MM.1S (cell line): ENCODE measurements at regions not wholly inside any gene's neighbourhood (a gene's known extent, or its start where the extent isn't known, plus 50 kb on each side); places are given as distances from the start of the nearest gene placed in this dataset.

ENCODE experiments used
- DNase-seq: peaks from one replicate; pipeline ENCODE4 v3.0.0-alpha.2; 2015
- H2AFZ ChIP-seq: fragments of 300-600 bp; sonication (generic); 2 replicates; pipeline ENCODE4 v1.6.0; 2016; ENCODE audit warnings: antibody characterized with exemption, low read length
- H3F3A ChIP-seq: fragments of 300-600 bp; sonication (generic); 2 replicates; pipeline ENCODE4 v1.6.1; 2016; ENCODE audit warnings: mild to moderate bottlenecking, antibody characterized with exemption, low read length, moderate library complexity, mixed read lengths; ENCODE audit not compliant: insufficient read depth
- H3K27ac ChIP-seq: fragments of 300-600 bp; sonication (generic); 2 replicates; pipeline ENCODE4 v1.5.1; 2016; ENCODE audit warnings: mild to moderate bottlenecking, low read length
- H3K27me3 ChIP-seq: fragments of 300-600 bp; sonication (generic); replicated peaks from 2 replicates; pipeline ENCODE4 v1.6.0; 2016; ENCODE audit warnings: low read length; ENCODE audit not compliant: insufficient read depth
- H3K36me3 ChIP-seq: fragments of 300-600 bp; sonication (generic); replicated peaks from 2 replicates; pipeline ENCODE4 v1.6.1; 2016; ENCODE audit warnings: mild to moderate bottlenecking, low read length, mixed read lengths; ENCODE audit not compliant: insufficient read depth
- H3K4me1 ChIP-seq: fragments of 300-600 bp; sonication (generic); 2 replicates; pipeline ENCODE4 v1.6.1; 2016; ENCODE audit warnings: low read length, mixed read lengths
- H3K4me2 ChIP-seq: fragments of 300-600 bp; sonication (generic); 2 replicates; pipeline ENCODE4 v1.6.0; 2016; ENCODE audit warnings: low read depth, low read length
- H3K4me3 ChIP-seq: fragments of 300-600 bp; sonication (generic); 2 replicates; pipeline ENCODE4 v1.5.1; 2016; ENCODE audit warnings: low read length, mixed read lengths
- H3K79me2 ChIP-seq: fragments of 300-600 bp; sonication (generic); 2 replicates; pipeline ENCODE4 v1.6.1; 2016; ENCODE audit warnings: mixed run types, low read length, mixed read lengths
- H3K9ac ChIP-seq: fragments of 300-600 bp; sonication (generic); 2 replicates; pipeline ENCODE4 v1.6.1; 2016; ENCODE audit warnings: low read length, mixed read lengths
- H3K9me2 ChIP-seq: fragments of 300-600 bp; sonication (generic); replicated peaks from 2 replicates; pipeline ENCODE4 v1.6.1; 2016; ENCODE audit warnings: mild to moderate bottlenecking, low read length, mixed read lengths; ENCODE audit not compliant: insufficient read depth
- H3K9me3 ChIP-seq: fragments of 300-600 bp; sonication (generic); replicated peaks from 2 replicates; pipeline ENCODE4 v1.6.1; 2016; ENCODE audit warnings: mild to moderate bottlenecking, low read length, mixed read lengths; ENCODE audit not compliant: insufficient read depth
- H4K20me1 ChIP-seq: fragments of 300-600 bp; sonication (generic); 2 replicates; pipeline ENCODE4 v1.6.1; 2016; ENCODE audit warnings: mild to moderate bottlenecking, low read length, moderate library complexity, mixed read lengths; ENCODE audit not compliant: insufficient read depth
- EZH2 ChIP-seq: fragments of 300-600 bp; sonication (generic); optimal IDR thresholded peaks from 2 replicates; pipeline ENCODE3; 2017; ENCODE audit warnings: low read depth, mild to moderate bottlenecking, antibody characterized with exemption, low read length, mixed read lengths
- EZH2phosphoT487 ChIP-seq: fragments of 300-600 bp; sonication (generic); IDR thresholded peaks from 2 replicates; pipeline ENCODE4 v1.6.1; 2018; ENCODE audit warnings: antibody characterized with exemption, low read length
- TF ChIP-seq, protein P1 (sequence below): fragments of 300-600 bp; sonication (generic); IDR thresholded peaks from 2 replicates; pipeline ENCODE4 v1.5.1; 2016; ENCODE audit warnings: antibody characterized with exemption, low read length, mixed read lengths

GRCh38 chr12:77366616-77367015, 301.2 kb upstream of the E2F7 start:
- Histone ChIP-seq H3K79me2 (no peaks in the 10 kb centered on the region), H3K4me3 (no peak overlapping the region), H3K4me1 (no peaks in the 10 kb centered on the region), H3K4me2 (no peak overlapping the region), H3K9ac (no peak overlapping the region), H3F3A (no peaks in the 10 kb centered on the region), H4K20me1 (no peaks in the 10 kb centered on the region), H3K27ac (no peak overlapping the region), H3K36me3 (no peaks in the 10 kb centered on the region), H3K9me3 (no peaks in the 10 kb centered on the region), H3K27me3 (no peaks in the 10 kb centered on the region), H2AFZ (no peak overlapping the region), H3K9me2 (no peaks in the 10 kb centered on the region)
- no peak for DNase-seq
- TF ChIP-seq EZH2phosphoT487 (no peak), EZH2 (no peak)
- TF ChIP-seq, protein P1, sequence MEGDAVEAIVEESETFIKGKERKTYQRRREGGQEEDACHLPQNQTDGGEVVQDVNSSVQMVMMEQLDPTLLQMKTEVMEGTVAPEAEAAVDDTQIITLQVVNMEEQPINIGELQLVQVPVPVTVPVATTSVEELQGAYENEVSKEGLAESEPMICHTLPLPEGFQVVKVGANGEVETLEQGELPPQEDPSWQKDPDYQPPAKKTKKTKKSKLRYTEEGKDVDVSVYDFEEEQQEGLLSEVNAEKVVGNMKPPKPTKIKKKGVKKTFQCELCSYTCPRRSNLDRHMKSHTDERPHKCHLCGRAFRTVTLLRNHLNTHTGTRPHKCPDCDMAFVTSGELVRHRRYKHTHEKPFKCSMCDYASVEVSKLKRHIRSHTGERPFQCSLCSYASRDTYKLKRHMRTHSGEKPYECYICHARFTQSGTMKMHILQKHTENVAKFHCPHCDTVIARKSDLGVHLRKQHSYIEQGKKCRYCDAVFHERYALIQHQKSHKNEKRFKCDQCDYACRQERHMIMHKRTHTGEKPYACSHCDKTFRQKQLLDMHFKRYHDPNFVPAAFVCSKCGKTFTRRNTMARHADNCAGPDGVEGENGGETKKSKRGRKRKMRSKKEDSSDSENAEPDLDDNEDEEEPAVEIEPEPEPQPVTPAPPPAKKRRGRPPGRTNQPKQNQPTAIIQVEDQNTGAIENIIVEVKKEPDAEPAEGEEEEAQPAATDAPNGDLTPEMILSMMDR: no peak

GRCh38 chr12:77364400-77364799, 299.0 kb upstream of the E2F7 start:
- DNase-seq: no peak
- H3K9me2 ChIP-seq: no peaks in the 10 kb centered on the region
- no peaks in the 10 kb centered on the region for H3K36me3 ChIP-seq

GRCh38 chr12:77362509-77363210, 297.3 kb upstream of the E2F7 start:
- Histone ChIP-seq H3K4me3 (no peak overlapping the region), H4K20me1 (no peaks in the 10 kb centered on the region), H3F3A (no peaks in the 10 kb centered on the region), H3K36me3 (no peaks in the 10 kb centered on the region), H3K9me2 (no peaks in the 10 kb centered on the region), H3K27me3 (no peaks in the 10 kb centered on the region), H3K9ac (no peak overlapping the region), H3K27ac (no peak overlapping the region), H3K4me2 (no peak overlapping the region), H2AFZ (no peak overlapping the region), H3K79me2 (no peaks in the 10 kb centered on the region), H3K4me1 (no peaks in the 10 kb centered on the region), H3K9me3 (no peaks in the 10 kb centered on the region)
- no peak for DNase-seq
- TF ChIP-seq, protein P1: no peak
- TF ChIP-seq EZH2phosphoT487 (no peak), EZH2 (no peak)

More at GRCh38 chr12:77364400-77364799, 299.0 kb upstream of the E2F7 start:
- no peak overlapping the region for H3K4me2 ChIP-seq
- H3K4me3 ChIP-seq: no peak overlapping the region
- no peaks in the 10 kb centered on the region for H4K20me1 ChIP-seq
- H3F3A ChIP-seq: no peaks in the 10 kb centered on the region
- H3K27me3 ChIP-seq: no peaks in the 10 kb centered on the region
- H2AFZ ChIP-seq: no peak overlapping the region
- H3K79me2 ChIP-seq: no peaks in the 10 kb centered on the region
- no peaks in the 10 kb centered on the region for H3K9me3 ChIP-seq
- TF ChIP-seq EZH2phosphoT487 (no peak), EZH2 (no peak)
- TF ChIP-seq, protein P1: no peak
- no peak overlapping the region for H3K9ac ChIP-seq
- H3K27ac ChIP-seq: no peak overlapping the region
- no peaks in the 10 kb centered on the region for H3K4me1 ChIP-seq
